ENCODE measurements at regions not wholly inside any gene's neighbourhood (a gene's known extent, or its start where the extent isn't known, plus 50 kb on each side); places are given as distances from the start of the nearest gene placed in this dataset.

DNA sequence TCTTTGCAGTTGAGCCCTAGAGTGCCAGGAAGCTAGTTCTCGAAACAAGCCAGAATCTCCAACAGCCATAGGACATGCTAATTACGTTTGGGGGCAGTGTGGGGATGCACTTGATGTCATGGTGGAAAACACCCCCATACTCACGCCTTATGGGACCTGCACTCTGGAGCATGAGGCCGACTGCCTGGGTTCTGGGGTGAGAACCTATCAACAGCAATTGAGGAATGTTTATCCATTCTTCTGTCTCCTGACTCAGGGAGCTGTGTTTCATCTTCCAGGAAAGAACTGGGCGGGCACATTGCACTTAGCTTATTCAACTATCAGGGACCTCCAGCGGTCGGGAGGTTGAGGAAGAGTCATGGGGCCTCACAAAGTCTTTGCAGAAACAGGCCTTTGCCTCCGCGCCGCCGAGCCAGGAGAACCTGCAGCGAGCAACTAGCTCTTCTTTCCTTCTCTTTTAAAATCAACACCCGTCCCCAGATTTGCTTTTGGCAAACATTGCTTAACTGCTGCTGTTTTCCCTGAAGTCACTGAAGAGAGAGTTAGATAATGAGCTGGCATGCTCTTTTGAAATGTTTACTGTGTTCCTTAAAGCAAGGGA is 226.1 kb upstream of the DIO3 start (continued):
- TF ChIP-seq TBL1XR1 (IDR thresholded peaks at IDR 0.05; ENCODE audit: borderline replicate concordance, low read length, partially characterized antibody) (no peak), STAG1 (CRISPR knock-in tag; IDR thresholded peaks at IDR 0.05) (peak; percentile 16; the same call in 1 of the 2 replicates), GLMP (CRISPR knock-in tag; IDR thresholded peaks at IDR 0.05; ENCODE audit: borderline replicate concordance) (no peak), ZNF3 (CRISPR knock-in tag; IDR thresholded peaks at IDR 0.05) (no peak), ZKSCAN8 (CRISPR knock-in tag; IDR thresholded peaks at IDR 0.05; ENCODE audit: borderline replicate concordance) (peak; percentile 72), ZNF382 (CRISPR knock-in tag; IDR thresholded peaks at IDR 0.05; ENCODE audit: borderline replicate concordance) (no peak), CC2D1A (CRISPR knock-in tag; IDR thresholded peaks at IDR 0.05) (no peak), ZNF333 (CRISPR knock-in tag; IDR thresholded peaks at IDR 0.05; ENCODE audit: borderline replicate concordance) (no peak), MAFG (CRISPR knock-in tag; IDR thresholded peaks at IDR 0.05) (no peak), POGZ (CRISPR knock-in tag; IDR thresholded peaks at IDR 0.05) (0 out of 2 replicates have a peak, but pooled peaks have one; percentile 41), ONECUT2 (CRISPR knock-in tag; IDR thresholded peaks at IDR 0.05) (no peak), YEATS4 (CRISPR knock-in tag; IDR thresholded peaks at IDR 0.05; ENCODE audit: borderline replicate concordance) (peak; percentile 28; the same call in 1 of the 2 replicates), ZBTB7B (CRISPR knock-in tag; IDR thresholded peaks at IDR 0.05) (no peak), THAP11 (CRISPR knock-in tag; IDR thresholded peaks at IDR 0.05) (peak; percentile 47), ZNF256 (CRISPR knock-in tag; conservative IDR thresholded peaks at IDR 0.05) (no peak), ZNF816 (CRISPR knock-in tag; IDR thresholded peaks at IDR 0.05; ENCODE audit: borderline replicate concordance) (peak; percentile 64; the same call in 1 of the 2 replicates), RELA (CRISPR knock-in tag; IDR thresholded peaks at IDR 0.05) (no peak), SAP130 (CRISPR knock-in tag; IDR thresholded peaks at IDR 0.05; ENCODE audit: low read depth) (peak; percentile 76), NCOA2 (CRISPR knock-in tag; IDR thresholded peaks at IDR 0.05) (peak; percentile 89), ZBTB8A (CRISPR knock-in tag; IDR thresholded peaks at IDR 0.05; ENCODE audit: borderline replicate concordance, low read depth) (no peak)
- TF ChIP-seq, protein P1, sequence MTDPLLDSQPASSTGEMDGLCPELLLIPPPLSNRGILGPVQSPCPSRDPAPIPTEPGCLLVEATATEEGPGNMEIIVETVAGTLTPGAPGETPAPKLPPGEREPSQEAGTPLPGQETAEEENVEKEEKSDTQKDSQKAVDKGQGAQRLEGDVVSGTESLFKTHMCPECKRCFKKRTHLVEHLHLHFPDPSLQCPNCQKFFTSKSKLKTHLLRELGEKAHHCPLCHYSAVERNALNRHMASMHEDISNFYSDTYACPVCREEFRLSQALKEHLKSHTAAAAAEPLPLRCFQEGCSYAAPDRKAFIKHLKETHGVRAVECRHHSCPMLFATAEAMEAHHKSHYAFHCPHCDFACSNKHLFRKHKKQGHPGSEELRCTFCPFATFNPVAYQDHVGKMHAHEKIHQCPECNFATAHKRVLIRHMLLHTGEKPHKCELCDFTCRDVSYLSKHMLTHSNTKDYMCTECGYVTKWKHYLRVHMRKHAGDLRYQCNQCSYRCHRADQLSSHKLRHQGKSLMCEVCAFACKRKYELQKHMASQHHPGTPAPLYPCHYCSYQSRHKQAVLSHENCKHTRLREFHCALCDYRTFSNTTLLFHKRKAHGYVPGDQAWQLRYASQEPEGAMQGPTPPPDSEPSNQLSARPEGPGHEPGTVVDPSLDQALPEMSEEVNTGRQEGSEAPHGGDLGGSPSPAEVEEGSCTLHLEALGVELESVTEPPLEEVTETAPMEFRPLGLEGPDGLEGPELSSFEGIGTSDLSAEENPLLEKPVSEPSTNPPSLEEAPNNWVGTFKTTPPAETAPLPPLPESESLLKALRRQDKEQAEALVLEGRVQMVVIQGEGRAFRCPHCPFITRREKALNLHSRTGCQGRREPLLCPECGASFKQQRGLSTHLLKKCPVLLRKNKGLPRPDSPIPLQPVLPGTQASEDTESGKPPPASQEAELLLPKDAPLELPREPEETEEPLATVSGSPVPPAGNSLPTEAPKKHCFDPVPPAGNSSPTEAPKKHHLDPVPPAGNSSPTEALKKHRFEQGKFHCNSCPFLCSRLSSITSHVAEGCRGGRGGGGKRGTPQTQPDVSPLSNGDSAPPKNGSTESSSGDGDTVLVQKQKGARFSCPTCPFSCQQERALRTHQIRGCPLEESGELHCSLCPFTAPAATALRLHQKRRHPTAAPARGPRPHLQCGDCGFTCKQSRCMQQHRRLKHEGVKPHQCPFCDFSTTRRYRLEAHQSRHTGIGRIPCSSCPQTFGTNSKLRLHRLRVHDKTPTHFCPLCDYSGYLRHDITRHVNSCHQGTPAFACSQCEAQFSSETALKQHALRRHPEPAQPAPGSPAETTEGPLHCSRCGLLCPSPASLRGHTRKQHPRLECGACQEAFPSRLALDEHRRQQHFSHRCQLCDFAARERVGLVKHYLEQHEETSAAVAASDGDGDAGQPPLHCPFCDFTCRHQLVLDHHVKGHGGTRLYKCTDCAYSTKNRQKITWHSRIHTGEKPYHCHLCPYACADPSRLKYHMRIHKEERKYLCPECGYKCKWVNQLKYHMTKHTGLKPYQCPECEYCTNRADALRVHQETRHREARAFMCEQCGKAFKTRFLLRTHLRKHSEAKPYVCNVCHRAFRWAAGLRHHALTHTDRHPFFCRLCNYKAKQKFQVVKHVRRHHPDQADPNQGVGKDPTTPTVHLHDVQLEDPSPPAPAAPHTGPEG (CRISPR knock-in tag; IDR thresholded peaks at IDR 0.05): no peak
- TF ChIP-seq, protein P2, sequence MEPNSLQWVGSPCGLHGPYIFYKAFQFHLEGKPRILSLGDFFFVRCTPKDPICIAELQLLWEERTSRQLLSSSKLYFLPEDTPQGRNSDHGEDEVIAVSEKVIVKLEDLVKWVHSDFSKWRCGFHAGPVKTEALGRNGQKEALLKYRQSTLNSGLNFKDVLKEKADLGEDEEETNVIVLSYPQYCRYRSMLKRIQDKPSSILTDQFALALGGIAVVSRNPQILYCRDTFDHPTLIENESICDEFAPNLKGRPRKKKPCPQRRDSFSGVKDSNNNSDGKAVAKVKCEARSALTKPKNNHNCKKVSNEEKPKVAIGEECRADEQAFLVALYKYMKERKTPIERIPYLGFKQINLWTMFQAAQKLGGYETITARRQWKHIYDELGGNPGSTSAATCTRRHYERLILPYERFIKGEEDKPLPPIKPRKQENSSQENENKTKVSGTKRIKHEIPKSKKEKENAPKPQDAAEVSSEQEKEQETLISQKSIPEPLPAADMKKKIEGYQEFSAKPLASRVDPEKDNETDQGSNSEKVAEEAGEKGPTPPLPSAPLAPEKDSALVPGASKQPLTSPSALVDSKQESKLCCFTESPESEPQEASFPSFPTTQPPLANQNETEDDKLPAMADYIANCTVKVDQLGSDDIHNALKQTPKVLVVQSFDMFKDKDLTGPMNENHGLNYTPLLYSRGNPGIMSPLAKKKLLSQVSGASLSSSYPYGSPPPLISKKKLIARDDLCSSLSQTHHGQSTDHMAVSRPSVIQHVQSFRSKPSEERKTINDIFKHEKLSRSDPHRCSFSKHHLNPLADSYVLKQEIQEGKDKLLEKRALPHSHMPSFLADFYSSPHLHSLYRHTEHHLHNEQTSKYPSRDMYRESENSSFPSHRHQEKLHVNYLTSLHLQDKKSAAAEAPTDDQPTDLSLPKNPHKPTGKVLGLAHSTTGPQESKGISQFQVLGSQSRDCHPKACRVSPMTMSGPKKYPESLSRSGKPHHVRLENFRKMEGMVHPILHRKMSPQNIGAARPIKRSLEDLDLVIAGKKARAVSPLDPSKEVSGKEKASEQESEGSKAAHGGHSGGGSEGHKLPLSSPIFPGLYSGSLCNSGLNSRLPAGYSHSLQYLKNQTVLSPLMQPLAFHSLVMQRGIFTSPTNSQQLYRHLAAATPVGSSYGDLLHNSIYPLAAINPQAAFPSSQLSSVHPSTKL (CRISPR knock-in tag; IDR thresholded peaks at IDR 0.05): peak; percentile 93
